Thoracic aorta (tissue), 2 donors: ENCODE measurements at regions not wholly inside any gene's neighbourhood (a gene's known extent, or its start where the extent isn't known, plus 50 kb on each side); places are given as distances from the start of the nearest gene placed in this dataset.

ENCODE experiments used
- ATAC-seq: fragments of 150-250 bp; one replicate; pipeline ENCODE4 v1.8.0; 2017; ENCODE audit warnings: low read depth; ENCODE audit not compliant: insufficient number of reproducible peaks, low FRiP score
- DNase-seq: peaks from one replicate; pipeline ENCODE4 v3.0.0-alpha.2; 2020; ENCODE audit warnings: low spot score
- H3K27ac ChIP-seq, 2 donors: fragments of 200-600 bp; sonication (generic); 1 replicate in 1 of 2; 2 replicates in 1 of 2; pipeline ENCODE4 v1.5.1; 2016; ENCODE audit warnings: mild to moderate bottlenecking in 2 of 2, moderate library complexity in 2 of 2
- H3K27me3 ChIP-seq: fragments of 200-600 bp; sonication (generic); replicated peaks from 2 replicates; pipeline ENCODE4 v1.6.0; 2016; ENCODE audit warnings: mild to moderate bottlenecking; ENCODE audit not compliant: insufficient read depth
- H3K36me3 ChIP-seq: fragments of 200-600 bp; sonication (generic); one replicate; pipeline ENCODE4 v1.5.1; 2016
- H3K4me1 ChIP-seq, 2 donors: fragments of 200-600 bp; sonication (generic); 1 replicate in 1 of 2; 2 replicates in 1 of 2; pipeline versions ENCODE4 v1.5.1 to v1.6.0; 2016; ENCODE audit warnings: low read depth in 2 of 2, mild to moderate bottlenecking in 1 of 2; ENCODE audit not compliant: control insufficient read depth in 1 of 2
- H3K4me3 ChIP-seq: fragments of 200-600 bp; sonication (generic); 2 replicates; pipeline ENCODE4 v1.5.1; 2016; ENCODE audit warnings: mild to moderate bottlenecking
- H3K9me3 ChIP-seq: fragments of 200-600 bp; sonication (generic); 2 replicates; pipeline ENCODE4 v1.5.1; 2016
- CTCF ChIP-seq: fragments of 200-600 bp; sonication (generic); IDR thresholded peaks from one replicate; pipeline ENCODE4 v1.5.1; 2019; ENCODE audit warnings: antibody characterized with exemption

GRCh38 chrX:136975684-136976470 is 57.9 kb downstream of the GPR101 start:
- DNase-seq (no peak), ATAC-seq (no peak)
- Histone ChIP-seq H3K27ac (no peak overlapping the region), H3K36me3 (no peaks in the 10 kb centered on the region), H3K9me3 (no peaks in the 10 kb centered on the region), H3K27me3 (no peaks in the 10 kb centered on the region), H3K4me1 (no peaks in the 10 kb centered on the region), H3K4me3 (no peak overlapping the region)
- TF ChIP-seq CTCF, result no peak

- no peaks in the 10 kb centered on the region for H3K9me3 ChIP-seq
- H3K4me1 ChIP-seq, result no peaks in the 10 kb centered on the region
- no peak overlapping the region for H3K27ac ChIP-seq
- no peak for TF ChIP-seq CTCF
- ATAC-seq (no peak), DNase-seq (no peak)
- no peaks in the 10 kb centered on the region for H3K36me3 ChIP-seq
- H3K27me3 ChIP-seq, result no peaks in the 10 kb centered on the region
- H3K4me3 ChIP-seq, result no peak overlapping the region
These were observed 65.8 kb downstream of the GPR101 start for GRCh38 chrX:136967966-136968365.

- no peak for TF ChIP-seq CTCF
- ATAC-seq, result no peak
These were observed 69.8 kb downstream of the GPR101 start for GRCh38 chrX:136963973-136964372.

GRCh38 chrX:136961594-136962135 is 72.1 kb downstream of the GPR101 start:
- Histone ChIP-seq H3K36me3 (no peaks in the 10 kb centered on the region), H3K27ac (no peak overlapping the region), H3K4me1 (no peaks in the 10 kb centered on the region), H3K9me3 (no peaks in the 10 kb centered on the region), H3K4me3 (no peak overlapping the region), H3K27me3 (no peaks in the 10 kb centered on the region)
- ATAC-seq, result no peak
- no peak for TF ChIP-seq CTCF
- DNase-seq, result no peak

More at GRCh38 chrX:136963973-136964372, 69.8 kb downstream of the GPR101 start:
- no peaks in the 10 kb centered on the region for H3K27me3 ChIP-seq
- H3K4me1 ChIP-seq, result no peaks in the 10 kb centered on the region
- H3K9me3 ChIP-seq, result no peaks in the 10 kb centered on the region
- H3K36me3 ChIP-seq, result no peaks in the 10 kb centered on the region
- no peak for DNase-seq
- H3K27ac ChIP-seq, result no peak overlapping the region
- no peak overlapping the region for H3K4me3 ChIP-seq

- ATAC-seq (no peak), DNase-seq (no peak)
- TF ChIP-seq CTCF, result no peak
- Histone ChIP-seq H3K4me3 (no peak overlapping the region), H3K4me1 (no peaks in the 10 kb centered on the region), H3K27me3 (no peaks in the 10 kb centered on the region), H3K27ac (no peak overlapping the region), H3K36me3 (no peaks in the 10 kb centered on the region), H3K9me3 (no peaks in the 10 kb centered on the region)
These were observed 74.4 kb upstream of the RBMX start for GRCh38 chrX:136954930-136955329.
